GM23338 (cell line): ENCODE measurements at regions not wholly inside any gene's neighbourhood (a gene's known extent, or its start where the extent isn't known, plus 50 kb on each side); places are given as distances from the start of the nearest gene placed in this dataset.

Experiments used
- ATAC-seq: fragments of 200-7000 bp; cut with Tn5 transposase; 3 replicates; pipeline ENCODE4 v1.9.1; 2020
- DNase-seq: peaks from one replicate; pipeline ENCODE4 v3.0.0-alpha.2; 2015; ENCODE audit warnings: low spot score
- H2AFZ ChIP-seq: fragments of 200-600 bp; sonication (generic); 2 replicates; pipeline ENCODE4 v1.8.0; 2016; ENCODE audit warnings: antibody characterized with exemption, mild to moderate bottlenecking, moderate library complexity
- H3F3A ChIP-seq: fragments of 200-600 bp; sonication (generic); replicated peaks from 2 replicates; pipeline ENCODE4 v1.8.0; 2017; ENCODE audit warnings: antibody characterized with exemption, mixed run types, low read depth
- H3K27ac ChIP-seq: fragments of 200-600 bp; sonication (generic); 2 replicates; pipeline ENCODE4 v1.6.1; 2016; ENCODE audit warnings: low read depth
- H3K27me3 ChIP-seq: fragments of 200-600 bp; sonication (generic); 2 replicates; pipeline ENCODE4 v1.8.0; 2016; ENCODE audit warnings: mild to moderate bottlenecking, mixed run types, moderate library complexity; ENCODE audit not compliant: insufficient read depth
- H3K36me3 ChIP-seq: fragments of 200-600 bp; sonication (generic); 2 replicates; pipeline ENCODE4 v1.8.0; 2016; ENCODE audit warnings: mild to moderate bottlenecking; ENCODE audit not compliant: insufficient read depth
- H3K4me1 ChIP-seq: fragments of 200-600 bp; sonication (generic); 2 replicates; pipeline ENCODE4 v1.8.0; 2016; ENCODE audit warnings: mild to moderate bottlenecking, moderate library complexity; ENCODE audit not compliant: insufficient read depth
- H3K4me2 ChIP-seq: fragments of 200-600 bp; sonication (generic); 2 replicates; pipeline ENCODE4 v1.7.1; 2017; ENCODE audit warnings: mixed run types
- H3K4me3 ChIP-seq: fragments of 200-600 bp; sonication (generic); 2 replicates; pipeline ENCODE4 v1.6.1; 2016; ENCODE audit warnings: mixed run types
- H3K79me2 ChIP-seq: fragments of 200-600 bp; sonication (generic); replicated peaks from 2 replicates; pipeline ENCODE4 v1.8.0; 2017; ENCODE audit warnings: mild to moderate bottlenecking; ENCODE audit not compliant: insufficient read depth
- H3K9me2 ChIP-seq: fragments of 200-600 bp; sonication (generic); 2 replicates; pipeline ENCODE4 v1.8.0; 2017; ENCODE audit not compliant: insufficient read depth
- H4K20me1 ChIP-seq: fragments of 200-600 bp; sonication (generic); replicated peaks from 2 replicates; pipeline ENCODE4 v1.8.0; 2017; ENCODE audit warnings: mild to moderate bottlenecking; ENCODE audit not compliant: insufficient read depth
- H3K27ac Mint-ChIP-seq: 2 replicates; pipeline ENCODE4 v1.8.0; 2020; ENCODE audit warnings: inconsistent platforms, mild to moderate bottlenecking, moderate library complexity, mixed read lengths
- H3K27me3 Mint-ChIP-seq: 3 replicates; pipeline ENCODE4 v1.8.0; 2022; ENCODE audit warnings: low read depth, mild to moderate bottlenecking, moderate library complexity, mixed read lengths, inconsistent platforms; ENCODE audit not compliant: insufficient read depth, poor library complexity
- H3K36me3 Mint-ChIP-seq: 3 replicates; pipeline ENCODE4 v1.8.0; 2021; ENCODE audit warnings: low read depth, mild to moderate bottlenecking, inconsistent platforms, moderate library complexity, mixed read lengths
- H3K4me1 Mint-ChIP-seq: 3 replicates; pipeline ENCODE4 v1.8.0; 2020; ENCODE audit warnings: mild to moderate bottlenecking, inconsistent platforms, mixed read lengths
- H3K4me3 Mint-ChIP-seq: 3 replicates; pipeline ENCODE4 v1.8.0; 2021; ENCODE audit warnings: moderate library complexity, mild to moderate bottlenecking, inconsistent platforms, mixed read lengths
- H3K9me3 Mint-ChIP-seq: 3 replicates; pipeline ENCODE4 v1.8.0; 2020; ENCODE audit warnings: moderate library complexity, mild to moderate bottlenecking, inconsistent platforms, mixed read lengths
- CREB1 ChIP-seq: fragments of 250-450 bp; sonication (Bioruptor Pico); IDR thresholded peaks from 2 replicates; pipeline ENCODE4 v1.5.0; 2020; ENCODE audit warnings: low read depth, mild to moderate bottlenecking, moderate library complexity
- CTCF ChIP-seq, 2 experiments: fragments of 200-600 bp in 1 of 2; sonication (generic) in 1 of 2; conservative IDR thresholded peaks; 2 replicates each; pipeline versions ENCODE4 v1.5.1 to v1.6.1; 2016 to 2017; ENCODE audit warnings: antibody characterized with exemption in 2 of 2, low read depth in 2 of 2, mild to moderate bottlenecking in 2 of 2, moderate library complexity in 1 of 2
- EZH2 ChIP-seq: fragments of 200-600 bp; sonication (generic); IDR thresholded peaks from one replicate; pipeline ENCODE4 v1.8.0; 2017; ENCODE audit warnings: antibody characterized with exemption, mild to moderate bottlenecking, low read depth; ENCODE audit not compliant: unreplicated experiment
- EZH2phosphoT487 ChIP-seq: fragments of 200-600 bp; sonication (generic); IDR thresholded peaks from one replicate; pipeline ENCODE4 v1.8.1; 2018; ENCODE audit warnings: antibody characterized with exemption; ENCODE audit not compliant: unreplicated experiment
- JUNB ChIP-seq: IDR thresholded peaks from one replicate; pipeline ENCODE4 v1.6.1; 2016; ENCODE audit warnings: antibody characterized with exemption; ENCODE audit not compliant: unreplicated experiment
- NANOG ChIP-seq: IDR thresholded peaks from 2 replicates; pipeline ENCODE4 v1.6.1; 2016; ENCODE audit warnings: antibody characterized with exemption, borderline replicate concordance
- POLR2AphosphoS5 ChIP-seq: IDR thresholded peaks from 2 replicates; pipeline ENCODE4 v1.6.1; 2016; ENCODE audit warnings: antibody characterized with exemption, low read depth
- STAT1 ChIP-seq: IDR thresholded peaks from one replicate; pipeline ENCODE4 v1.6.1; 2016; ENCODE audit warnings: antibody characterized with exemption; ENCODE audit not compliant: unreplicated experiment
- ZNF114 ChIP-seq: fragments of 250-450 bp; sonication (Bioruptor Pico); IDR thresholded peaks from 2 replicates; pipeline ENCODE4 v1.5.0; 2020; ENCODE audit warnings: mild to moderate bottlenecking, moderate library complexity
- ZNF331 ChIP-seq: fragments of 250-450 bp; sonication (Bioruptor Pico); IDR thresholded peaks from 2 replicates; pipeline ENCODE4 v1.5.0; 2020; ENCODE audit warnings: low read depth, mild to moderate bottlenecking, moderate library complexity
- TF ChIP-seq, protein P1 (sequence below): IDR thresholded peaks from one replicate; pipeline ENCODE4 v1.6.1; 2018; ENCODE audit warnings: antibody characterized with exemption; ENCODE audit not compliant: unreplicated experiment
- TF ChIP-seq, protein P2 (sequence below): fragments of 250-450 bp; sonication (Bioruptor Pico); IDR thresholded peaks from 2 replicates; pipeline ENCODE4 v1.5.0; 2020; ENCODE audit warnings: mild to moderate bottlenecking, moderate library complexity
- TF ChIP-seq, protein P3 (sequence below): IDR thresholded peaks from 2 replicates; pipeline ENCODE4 v1.6.1; 2016; ENCODE audit warnings: antibody characterized with exemption

GRCh38 chr12:43104494-43104893 lies 447.5 kb downstream of the ADAMTS20 start:
- H3K4me2 ChIP-seq = no peak overlapping the region

More at GRCh38 chr12:43104494-43104893, 447.5 kb downstream of the ADAMTS20 start:
- H3K4me3 Mint-ChIP-seq = no peak overlapping the region
- no peaks in the 10 kb centered on the region for H3K36me3 ChIP-seq
- no peaks in the 10 kb centered on the region for H3K4me1 ChIP-seq
- DNase-seq = no peak
- H3K36me3 Mint-ChIP-seq = no peaks in the 10 kb centered on the region
- H4K20me1 ChIP-seq = no peaks in the 10 kb centered on the region
- no peak for ATAC-seq
- no peak overlapping the region for H3K4me3 ChIP-seq
- no peak overlapping the region for H2AFZ ChIP-seq
- H3F3A ChIP-seq = no peaks in the 10 kb centered on the region
- H3K4me1 Mint-ChIP-seq = peaks cover 16% of the 10 kb centered on the region
- TF ChIP-seq NANOG = no peak
- TF ChIP-seq, protein P1, sequence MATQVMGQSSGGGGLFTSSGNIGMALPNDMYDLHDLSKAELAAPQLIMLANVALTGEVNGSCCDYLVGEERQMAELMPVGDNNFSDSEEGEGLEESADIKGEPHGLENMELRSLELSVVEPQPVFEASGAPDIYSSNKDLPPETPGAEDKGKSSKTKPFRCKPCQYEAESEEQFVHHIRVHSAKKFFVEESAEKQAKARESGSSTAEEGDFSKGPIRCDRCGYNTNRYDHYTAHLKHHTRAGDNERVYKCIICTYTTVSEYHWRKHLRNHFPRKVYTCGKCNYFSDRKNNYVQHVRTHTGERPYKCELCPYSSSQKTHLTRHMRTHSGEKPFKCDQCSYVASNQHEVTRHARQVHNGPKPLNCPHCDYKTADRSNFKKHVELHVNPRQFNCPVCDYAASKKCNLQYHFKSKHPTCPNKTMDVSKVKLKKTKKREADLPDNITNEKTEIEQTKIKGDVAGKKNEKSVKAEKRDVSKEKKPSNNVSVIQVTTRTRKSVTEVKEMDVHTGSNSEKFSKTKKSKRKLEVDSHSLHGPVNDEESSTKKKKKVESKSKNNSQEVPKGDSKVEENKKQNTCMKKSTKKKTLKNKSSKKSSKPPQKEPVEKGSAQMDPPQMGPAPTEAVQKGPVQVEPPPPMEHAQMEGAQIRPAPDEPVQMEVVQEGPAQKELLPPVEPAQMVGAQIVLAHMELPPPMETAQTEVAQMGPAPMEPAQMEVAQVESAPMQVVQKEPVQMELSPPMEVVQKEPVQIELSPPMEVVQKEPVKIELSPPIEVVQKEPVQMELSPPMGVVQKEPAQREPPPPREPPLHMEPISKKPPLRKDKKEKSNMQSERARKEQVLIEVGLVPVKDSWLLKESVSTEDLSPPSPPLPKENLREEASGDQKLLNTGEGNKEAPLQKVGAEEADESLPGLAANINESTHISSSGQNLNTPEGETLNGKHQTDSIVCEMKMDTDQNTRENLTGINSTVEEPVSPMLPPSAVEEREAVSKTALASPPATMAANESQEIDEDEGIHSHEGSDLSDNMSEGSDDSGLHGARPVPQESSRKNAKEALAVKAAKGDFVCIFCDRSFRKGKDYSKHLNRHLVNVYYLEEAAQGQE = no peak
- no peak for TF ChIP-seq ZNF331 (CRISPR knock-in tag)
- no peak for TF ChIP-seq EZH2
- TF ChIP-seq, protein P2, sequence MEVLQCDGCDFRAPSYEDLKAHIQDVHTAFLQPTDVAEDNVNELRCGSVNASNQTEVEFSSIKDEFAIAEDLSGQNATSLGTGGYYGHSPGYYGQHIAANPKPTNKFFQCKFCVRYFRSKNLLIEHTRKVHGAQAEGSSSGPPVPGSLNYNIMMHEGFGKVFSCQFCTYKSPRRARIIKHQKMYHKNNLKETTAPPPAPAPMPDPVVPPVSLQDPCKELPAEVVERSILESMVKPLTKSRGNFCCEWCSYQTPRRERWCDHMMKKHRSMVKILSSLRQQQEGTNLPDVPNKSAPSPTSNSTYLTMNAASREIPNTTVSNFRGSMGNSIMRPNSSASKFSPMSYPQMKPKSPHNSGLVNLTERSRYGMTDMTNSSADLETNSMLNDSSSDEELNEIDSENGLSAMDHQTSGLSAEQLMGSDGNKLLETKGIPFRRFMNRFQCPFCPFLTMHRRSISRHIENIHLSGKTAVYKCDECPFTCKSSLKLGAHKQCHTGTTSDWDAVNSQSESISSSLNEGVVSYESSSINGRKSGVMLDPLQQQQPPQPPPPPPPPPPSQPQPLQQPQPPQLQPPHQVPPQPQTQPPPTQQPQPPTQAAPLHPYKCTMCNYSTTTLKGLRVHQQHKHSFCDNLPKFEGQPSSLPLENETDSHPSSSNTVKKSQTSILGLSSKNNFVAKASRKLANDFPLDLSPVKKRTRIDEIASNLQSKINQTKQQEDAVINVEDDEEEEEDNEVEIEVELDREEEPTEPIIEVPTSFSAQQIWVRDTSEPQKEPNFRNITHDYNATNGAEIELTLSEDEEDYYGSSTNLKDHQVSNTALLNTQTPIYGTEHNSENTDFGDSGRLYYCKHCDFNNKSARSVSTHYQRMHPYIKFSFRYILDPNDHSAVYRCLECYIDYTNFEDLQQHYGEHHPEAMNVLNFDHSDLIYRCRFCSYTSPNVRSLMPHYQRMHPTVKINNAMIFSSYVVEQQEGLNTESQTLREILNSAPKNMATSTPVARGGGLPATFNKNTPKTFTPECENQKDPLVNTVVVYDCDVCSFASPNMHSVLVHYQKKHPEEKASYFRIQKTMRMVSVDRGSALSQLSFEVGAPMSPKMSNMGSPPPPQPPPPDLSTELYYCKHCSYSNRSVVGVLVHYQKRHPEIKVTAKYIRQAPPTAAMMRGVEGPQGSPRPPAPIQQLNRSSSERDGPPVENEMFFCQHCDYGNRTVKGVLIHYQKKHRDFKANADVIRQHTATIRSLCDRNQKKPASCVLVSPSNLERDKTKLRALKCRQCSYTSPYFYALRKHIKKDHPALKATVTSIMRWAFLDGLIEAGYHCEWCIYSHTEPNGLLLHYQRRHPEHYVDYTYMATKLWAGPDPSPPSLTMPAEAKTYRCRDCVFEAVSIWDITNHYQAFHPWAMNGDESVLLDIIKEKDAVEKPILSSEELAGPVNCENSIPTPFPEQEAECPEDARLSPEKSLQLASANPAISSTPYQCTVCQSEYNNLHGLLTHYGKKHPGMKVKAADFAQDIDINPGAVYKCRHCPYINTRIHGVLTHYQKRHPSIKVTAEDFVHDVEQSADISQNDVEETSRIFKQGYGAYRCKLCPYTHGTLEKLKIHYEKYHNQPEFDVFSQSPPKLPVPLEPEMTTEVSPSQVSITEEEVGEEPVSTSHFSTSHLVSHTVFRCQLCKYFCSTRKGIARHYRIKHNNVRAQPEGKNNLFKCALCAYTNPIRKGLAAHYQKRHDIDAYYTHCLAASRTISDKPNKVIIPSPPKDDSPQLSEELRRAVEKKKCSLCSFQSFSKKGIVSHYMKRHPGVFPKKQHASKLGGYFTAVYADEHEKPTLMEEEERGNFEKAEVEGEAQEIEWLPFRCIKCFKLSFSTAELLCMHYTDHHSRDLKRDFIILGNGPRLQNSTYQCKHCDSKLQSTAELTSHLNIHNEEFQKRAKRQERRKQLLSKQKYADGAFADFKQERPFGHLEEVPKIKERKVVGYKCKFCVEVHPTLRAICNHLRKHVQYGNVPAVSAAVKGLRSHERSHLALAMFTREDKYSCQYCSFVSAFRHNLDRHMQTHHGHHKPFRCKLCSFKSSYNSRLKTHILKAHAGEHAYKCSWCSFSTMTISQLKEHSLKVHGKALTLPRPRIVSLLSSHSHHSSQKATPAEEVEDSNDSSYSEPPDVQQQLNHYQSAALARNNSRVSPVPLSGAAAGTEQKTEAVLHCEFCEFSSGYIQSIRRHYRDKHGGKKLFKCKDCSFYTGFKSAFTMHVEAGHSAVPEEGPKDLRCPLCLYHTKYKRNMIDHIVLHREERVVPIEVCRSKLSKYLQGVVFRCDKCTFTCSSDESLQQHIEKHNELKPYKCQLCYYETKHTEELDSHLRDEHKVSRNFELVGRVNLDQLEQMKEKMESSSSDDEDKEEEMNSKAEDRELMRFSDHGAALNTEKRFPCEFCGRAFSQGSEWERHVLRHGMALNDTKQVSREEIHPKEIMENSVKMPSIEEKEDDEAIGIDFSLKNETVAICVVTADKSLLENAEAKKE (CRISPR knock-in tag) = no peak
- TF ChIP-seq ZNF114 (CRISPR knock-in tag) = no peak
- no peak for TF ChIP-seq JUNB
- TF ChIP-seq STAT1 = no peak
- no peak for TF ChIP-seq CTCF (conservative IDR thresholded peaks at IDR 0.05; ENCODE audit: low read depth in 2 of 2)
- TF ChIP-seq CREB1 (CRISPR knock-in tag) = no peak
- TF ChIP-seq, protein P3, sequence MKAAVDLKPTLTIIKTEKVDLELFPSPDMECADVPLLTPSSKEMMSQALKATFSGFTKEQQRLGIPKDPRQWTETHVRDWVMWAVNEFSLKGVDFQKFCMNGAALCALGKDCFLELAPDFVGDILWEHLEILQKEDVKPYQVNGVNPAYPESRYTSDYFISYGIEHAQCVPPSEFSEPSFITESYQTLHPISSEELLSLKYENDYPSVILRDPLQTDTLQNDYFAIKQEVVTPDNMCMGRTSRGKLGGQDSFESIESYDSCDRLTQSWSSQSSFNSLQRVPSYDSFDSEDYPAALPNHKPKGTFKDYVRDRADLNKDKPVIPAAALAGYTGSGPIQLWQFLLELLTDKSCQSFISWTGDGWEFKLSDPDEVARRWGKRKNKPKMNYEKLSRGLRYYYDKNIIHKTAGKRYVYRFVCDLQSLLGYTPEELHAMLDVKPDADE = no peak
- TF ChIP-seq POLR2AphosphoS5 = no peak
- TF ChIP-seq EZH2phosphoT487 = no peak
- no peaks in the 10 kb centered on the region for H3K27me3 ChIP-seq
- no peak overlapping the region for H3K27ac ChIP-seq
- peaks cover under 1% of the 10 kb centered on the region; the same call in 1 of the 2 replicates for H3K9me2 ChIP-seq
- no peaks in the 10 kb centered on the region for H3K79me2 ChIP-seq
- 0 out of 2 replicates have a peak overlapping the region, but pooled peaks have one; percentile 45 for H3K27ac Mint-ChIP-seq
- no peaks in the 10 kb centered on the region for H3K27me3 Mint-ChIP-seq
- H3K9me3 Mint-ChIP-seq = no peaks in the 10 kb centered on the region
